Activated CD4-positive, alpha-beta memory T cell treated with anti-CD3 and anti-CD28 coated beads for 36 hours (primary cell): ENCODE measurements at regions not wholly inside any gene's neighbourhood (a gene's known extent, or its start where the extent isn't known, plus 50 kb on each side); places are given as distances from the start of the nearest gene placed in this dataset.

Experiments
- CTCF ChIA-PET: fragments of 350-600 bp; sonication (Branson Sonifier 250); formaldehyde crosslinking; loops from one replicate; lab custom pipeline; 2021; ENCODE audit warnings: antibody characterized with exemption, inconsistent platforms; lab: Charles Lee
- POLR2A ChIA-PET: fragments of 350-600 bp; sonication (Branson Sonifier 250); formaldehyde crosslinking; loops from one replicate; lab custom pipeline; 2021; ENCODE audit warnings: antibody characterized with exemption; lab: Charles Lee
- DNase-seq: peaks from one replicate; pipeline ENCODE4 v3.0.0-alpha.2; 2020
- H3K27ac Mint-ChIP-seq: one replicate; pipeline ENCODE4 v1.8.0; 2021; ENCODE audit warnings: mixed read lengths
- H3K27me3 Mint-ChIP-seq: one replicate; pipeline ENCODE4 v1.8.0; 2021; ENCODE audit warnings: mixed read lengths
- H3K36me3 Mint-ChIP-seq: one replicate; pipeline ENCODE4 v1.8.0; 2021; ENCODE audit warnings: mixed read lengths
- H3K4me1 Mint-ChIP-seq: one replicate; pipeline ENCODE4 v1.8.0; 2021; ENCODE audit warnings: low read depth, mixed read lengths
- H3K4me3 Mint-ChIP-seq: one replicate; pipeline ENCODE4 v1.8.0; 2021; ENCODE audit warnings: mild to moderate bottlenecking, mixed read lengths
- H3K9me3 Mint-ChIP-seq: one replicate; pipeline ENCODE4 v1.8.0; 2021; ENCODE audit warnings: mixed read lengths
- intact Hi-C: fragments of 100-400 bp; cut with micrococcal nuclease; formaldehyde crosslinking; loops from one replicate; pipeline ENCODE4 v1.15.1; 2023

- no peak for DNase-seq
- ChIA-PET POLR2A (no interaction called here), CTCF (interaction anchor here (0.6 kb wide), 1 partner anchor 98 kb away, joined by 3 read pairs; no protein-coding TSS in a partner anchor)
- peaks cover 5% of the 10 kb centered on the region for H3K27me3 Mint-ChIP-seq
- no peak overlapping the region for H3K27ac Mint-ChIP-seq
- H3K4me3 Mint-ChIP-seq: no peak overlapping the region
- no peaks in the 10 kb centered on the region for H3K36me3 Mint-ChIP-seq
- intact Hi-C loops: no loop called here
- no peaks in the 10 kb centered on the region for H3K4me1 Mint-ChIP-seq
- H3K9me3 Mint-ChIP-seq: no peaks in the 10 kb centered on the region
Measured at GRCh38 chr3:18044191-18044590, 301.8 kb upstream of the TBC1D5 start.

DNA sequence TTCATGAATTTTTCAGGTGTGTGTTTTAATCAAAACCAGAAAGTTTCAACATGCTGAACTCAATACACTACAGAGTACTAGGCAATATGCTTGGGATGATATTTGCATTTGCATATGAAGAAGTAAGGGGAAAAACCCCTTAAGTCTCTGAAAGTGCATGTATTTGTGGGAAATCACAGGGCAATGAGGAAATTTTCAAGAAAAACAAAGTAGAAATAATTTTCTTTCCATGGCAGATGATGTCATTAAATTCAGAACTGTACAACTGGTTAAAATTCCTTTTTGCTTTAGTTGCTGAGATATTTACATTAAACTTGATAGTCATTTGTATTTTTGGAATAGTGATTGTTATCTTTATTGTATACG, 294.0 kb upstream of the TBC1D5 start:
- intact Hi-C loops: no loop called here
- H3K4me3 Mint-ChIP-seq: no peak overlapping the region
- POLR2A ChIA-PET: no interaction called here
- H3K4me1 Mint-ChIP-seq: no peaks in the 10 kb centered on the region
- no peak for DNase-seq
- H3K36me3 Mint-ChIP-seq: no peaks in the 10 kb centered on the region
- CTCF ChIA-PET: no interaction called here
- peaks cover 11% of the 10 kb centered on the region for H3K27me3 Mint-ChIP-seq
- no peak overlapping the region for H3K27ac Mint-ChIP-seq
- H3K9me3 Mint-ChIP-seq: no peaks in the 10 kb centered on the region

GRCh38 chr3:18035641-18036449, 293.4 kb upstream of the TBC1D5 start:
- Mint-ChIP-seq H3K9me3 (no peaks in the 10 kb centered on the region), H3K4me3 (no peak overlapping the region), H3K4me1 (no peaks in the 10 kb centered on the region), H3K27ac (no peak overlapping the region), H3K27me3 (peaks cover 11% of the 10 kb centered on the region), H3K36me3 (no peaks in the 10 kb centered on the region)
- ChIA-PET POLR2A (no interaction called here), CTCF (no interaction called here)
- intact Hi-C loops: no loop called here
- no peak for DNase-seq

GRCh38 chr3:18033581-18034108, 291.2 kb upstream of the TBC1D5 start:
- POLR2A ChIA-PET: no interaction called here
- no peaks in the 10 kb centered on the region for H3K36me3 Mint-ChIP-seq
- intact Hi-C loops: no loop called here
- H3K27me3 Mint-ChIP-seq: peaks cover 9% of the 10 kb centered on the region
- H3K4me3 Mint-ChIP-seq: no peak overlapping the region
- no peaks in the 10 kb centered on the region for H3K4me1 Mint-ChIP-seq
- no peak overlapping the region for H3K27ac Mint-ChIP-seq
- CTCF ChIA-PET: no interaction called here
- DNase-seq: no peak
- H3K9me3 Mint-ChIP-seq: no peaks in the 10 kb centered on the region

DNA sequence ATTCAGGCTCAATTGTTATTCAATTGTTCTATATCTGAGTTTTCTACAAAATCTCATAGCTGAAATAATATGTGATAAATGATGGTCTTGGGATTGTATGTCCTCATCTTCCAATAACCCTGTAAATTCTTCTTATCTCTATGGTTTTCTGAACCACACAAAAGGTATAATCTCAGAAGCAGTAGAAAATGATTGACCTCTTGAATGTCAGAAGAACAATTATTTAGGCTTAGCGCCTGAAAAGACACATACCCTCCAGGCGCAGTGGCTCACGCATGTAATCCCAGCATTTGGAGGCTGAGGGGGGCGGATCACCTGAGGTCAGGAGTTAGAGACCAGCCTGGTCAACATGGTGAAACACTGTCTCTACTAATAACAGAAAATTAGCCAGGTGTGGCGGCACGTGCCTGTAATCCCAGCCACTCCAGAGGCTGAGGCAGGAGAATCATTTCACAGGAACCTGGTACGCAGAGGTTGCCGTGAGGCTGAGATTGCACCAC, 288.0 kb upstream of the TBC1D5 start:
- Mint-ChIP-seq H3K4me1 (no peaks in the 10 kb centered on the region), H3K9me3 (no peaks in the 10 kb centered on the region), H3K36me3 (no peaks in the 10 kb centered on the region), H3K4me3 (no peak overlapping the region), H3K27ac (no peak overlapping the region), H3K27me3 (peaks cover 6% of the 10 kb centered on the region)
- no peak for DNase-seq
- intact Hi-C loops: no loop called here
- ChIA-PET CTCF (no interaction called here), POLR2A (no interaction called here)

DNA sequence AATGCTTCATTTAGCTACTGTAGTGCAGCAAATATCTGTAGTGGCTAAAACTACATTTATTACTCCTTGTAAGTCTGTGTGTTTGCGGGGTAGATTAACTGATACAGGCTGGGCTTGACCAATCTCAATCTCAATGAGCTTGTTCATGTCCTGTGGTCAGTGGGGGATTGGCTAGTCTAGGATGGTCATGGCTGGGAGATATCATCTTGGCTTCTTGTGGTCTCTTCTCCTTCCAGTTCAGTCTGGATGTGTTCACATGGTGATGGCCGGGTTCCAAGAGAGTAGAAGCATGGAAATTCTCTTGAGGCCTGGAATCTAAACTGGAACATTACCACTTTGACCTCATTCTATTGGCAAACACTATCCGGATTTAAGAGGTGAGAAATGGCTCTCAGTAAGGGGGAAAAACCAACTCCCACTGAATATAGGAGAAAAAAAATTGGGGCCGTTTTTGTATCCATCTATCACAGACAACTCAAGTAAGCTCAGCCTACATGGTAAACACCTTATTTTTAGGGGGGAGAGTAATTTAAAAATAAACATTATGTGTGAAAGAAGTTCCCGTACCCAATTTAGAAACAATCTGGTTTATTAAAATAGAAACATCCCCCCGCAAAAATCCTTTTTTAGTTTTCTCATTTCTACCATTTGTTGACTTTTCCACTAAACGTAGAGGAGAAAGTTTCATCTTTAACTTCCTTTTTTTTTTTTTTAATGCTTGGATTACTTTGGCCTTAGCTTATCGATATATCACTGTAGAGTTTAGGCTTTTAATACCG, 284.9 kb upstream of the TBC1D5 start:
- intact Hi-C loops: no loop called here
- Mint-ChIP-seq H3K9me3 (no peaks in the 10 kb centered on the region), H3K4me3 (no peak overlapping the region), H3K27ac (no peak overlapping the region), H3K27me3 (peaks cover 17% of the 10 kb centered on the region), H3K36me3 (no peaks in the 10 kb centered on the region), H3K4me1 (no peaks in the 10 kb centered on the region)
- ChIA-PET POLR2A (no interaction called here), CTCF (interaction anchor here (1.2 kb wide), 1 partner anchor 17 kb away, joined by 3 read pairs; no protein-coding TSS in a partner anchor)
- DNase-seq: no peak

GRCh38 chr3:18024715-18025114, 282.3 kb upstream of the TBC1D5 start:
- Mint-ChIP-seq H3K4me1 (no peaks in the 10 kb centered on the region), H3K27ac (no peak overlapping the region), H3K27me3 (peaks cover 16% of the 10 kb centered on the region), H3K9me3 (no peaks in the 10 kb centered on the region), H3K4me3 (no peak overlapping the region), H3K36me3 (no peaks in the 10 kb centered on the region)
- POLR2A ChIA-PET: no interaction called here
- DNase-seq: no peak
- intact Hi-C loops: no loop called here
- CTCF ChIA-PET: no interaction called here

GRCh38 chr3:18019161-18019495, 276.7 kb upstream of the TBC1D5 start:
- H3K27me3 Mint-ChIP-seq: peaks cover 23% of the 10 kb centered on the region
- CTCF ChIA-PET: no interaction called here
- POLR2A ChIA-PET: no interaction called here
- no peaks in the 10 kb centered on the region for H3K36me3 Mint-ChIP-seq
- intact Hi-C loops: no loop called here
- H3K4me3 Mint-ChIP-seq: no peak overlapping the region
- H3K9me3 Mint-ChIP-seq: no peaks in the 10 kb centered on the region
- H3K27ac Mint-ChIP-seq: no peak overlapping the region
- no peaks in the 10 kb centered on the region for H3K4me1 Mint-ChIP-seq
- DNase-seq: no peak

DNA sequence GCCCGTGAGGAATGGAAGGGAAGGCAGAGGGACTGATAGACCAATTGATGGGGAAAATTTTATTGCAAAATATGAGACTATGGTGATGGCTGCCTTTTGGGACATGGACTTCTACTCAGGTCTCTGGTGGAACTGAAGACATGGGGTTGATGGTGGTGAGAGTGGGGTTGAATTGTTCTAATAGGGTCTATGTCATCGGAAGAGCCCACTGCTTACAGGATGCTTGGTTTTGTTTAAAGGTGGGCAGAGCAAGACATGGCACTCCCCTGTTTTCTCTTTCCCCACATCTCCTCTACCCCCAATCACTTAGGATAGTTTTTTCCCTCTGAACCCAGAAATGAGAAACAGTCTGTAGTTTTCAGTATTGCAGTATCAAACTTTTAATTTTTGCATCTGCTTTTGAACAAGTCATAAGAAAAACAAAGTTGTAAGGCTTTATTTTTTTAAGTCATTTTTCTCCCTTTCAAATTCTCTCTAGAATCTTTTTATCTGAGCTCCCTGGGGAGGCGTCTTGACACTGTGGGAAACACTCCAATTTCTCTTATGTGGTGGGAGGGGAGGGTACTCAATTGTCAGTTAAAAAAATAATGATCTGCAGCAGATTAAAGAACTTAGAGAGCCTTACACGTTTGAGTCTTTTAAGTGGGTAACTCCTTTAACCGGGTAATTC, 276.2 kb upstream of the TBC1D5 start:
- H3K36me3 Mint-ChIP-seq: no peaks in the 10 kb centered on the region
- intact Hi-C loops: no loop called here
- no peaks in the 10 kb centered on the region for H3K4me1 Mint-ChIP-seq
- ChIA-PET POLR2A (no interaction called here), CTCF (no interaction called here)
- H3K27ac Mint-ChIP-seq: no peak overlapping the region
- no peak for DNase-seq
- peaks cover 23% of the 10 kb centered on the region for H3K27me3 Mint-ChIP-seq
- H3K4me3 Mint-ChIP-seq: no peak overlapping the region
- H3K9me3 Mint-ChIP-seq: no peaks in the 10 kb centered on the region

DNA sequence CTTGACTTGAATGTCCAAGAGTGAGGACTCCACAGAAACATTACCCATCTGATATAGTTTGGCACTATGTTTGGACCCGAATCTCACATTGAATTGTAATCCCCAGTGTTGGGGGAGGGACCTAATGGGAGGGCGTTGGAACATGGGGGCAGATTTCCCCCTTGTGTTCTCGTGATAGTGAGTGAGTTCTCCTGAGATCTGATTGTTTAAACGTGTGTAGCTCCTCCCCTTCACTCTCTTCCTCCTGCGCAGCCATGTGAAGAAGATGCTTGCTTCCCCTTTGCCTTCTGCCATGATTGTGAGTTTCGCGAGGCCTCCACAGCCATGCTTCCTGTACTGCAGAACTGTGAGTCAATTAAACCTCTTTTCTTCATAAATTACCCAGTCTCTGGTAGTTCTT, 273.9 kb upstream of the TBC1D5 start:
- DNase-seq: no peak
- Mint-ChIP-seq H3K36me3 (no peaks in the 10 kb centered on the region), H3K9me3 (no peaks in the 10 kb centered on the region), H3K4me1 (no peaks in the 10 kb centered on the region), H3K27me3 (peaks cover 17% of the 10 kb centered on the region), H3K4me3 (no peak overlapping the region), H3K27ac (no peak overlapping the region)
- POLR2A ChIA-PET: no interaction called here
- intact Hi-C loops: no loop called here
- CTCF ChIA-PET: no interaction called here

DNA sequence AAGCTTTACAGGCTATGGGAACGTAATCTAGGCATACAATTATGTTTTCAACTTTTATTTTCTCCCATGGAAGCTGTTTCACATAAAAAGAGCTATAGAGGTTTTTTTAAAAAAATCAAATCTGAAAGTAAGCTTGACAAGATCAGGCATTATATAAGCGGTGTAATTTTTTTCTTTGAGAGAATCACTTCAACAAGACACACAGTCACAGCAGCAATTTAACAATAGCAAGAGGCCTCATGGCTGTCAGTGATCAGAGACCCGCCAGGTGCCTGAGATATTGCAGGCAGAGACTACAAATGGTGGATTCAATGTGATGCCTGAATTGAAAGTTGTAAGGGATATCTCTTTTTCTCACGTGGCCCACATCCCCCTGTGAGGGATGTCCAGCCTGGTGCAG, 270.5 kb upstream of the TBC1D5 start:
- intact Hi-C loops: no loop called here
- no peak for DNase-seq
- peaks cover 4% of the 10 kb centered on the region for H3K27me3 Mint-ChIP-seq
- no peak overlapping the region for H3K27ac Mint-ChIP-seq
- H3K4me3 Mint-ChIP-seq: no peak overlapping the region
- CTCF ChIA-PET: no interaction called here
- no peaks in the 10 kb centered on the region for H3K4me1 Mint-ChIP-seq
- H3K36me3 Mint-ChIP-seq: no peaks in the 10 kb centered on the region
- POLR2A ChIA-PET: no interaction called here
- H3K9me3 Mint-ChIP-seq: no peaks in the 10 kb centered on the region

- CTCF ChIA-PET: no interaction called here
- Mint-ChIP-seq H3K27ac (no peak overlapping the region), H3K36me3 (no peaks in the 10 kb centered on the region), H3K4me1 (no peaks in the 10 kb centered on the region), H3K9me3 (no peaks in the 10 kb centered on the region), H3K27me3 (peaks cover 3% of the 10 kb centered on the region), H3K4me3 (no peak overlapping the region)
- intact Hi-C loops: no loop called here
- no peak for DNase-seq
- POLR2A ChIA-PET: no interaction called here
Measured at GRCh38 chr3:18012436-18012835, 270.0 kb upstream of the TBC1D5 start.
